Nephron progenitor cell (in vitro differentiated cells): ENCODE measurements at regions not wholly inside any gene's neighbourhood (a gene's known extent, or its start where the extent isn't known, plus 50 kb on each side); places are given as distances from the start of the nearest gene placed in this dataset.
"Not testable (repeated sequence)": the region's sequence is repeated elsewhere in the genome, so short reads cannot be mapped to it uniquely, and the experiment has no call there.

Experiments
- DNase-seq: peaks from one replicate; pipeline ENCODE4 v3.0.0; 2021
- H3K27ac Mint-ChIP-seq: 2 replicates; pipeline ENCODE4 v1.8.0; 2021; ENCODE audit warnings: mild to moderate bottlenecking, moderate library complexity, mixed read lengths
- H3K27me3 Mint-ChIP-seq: 2 replicates; pipeline ENCODE4 v1.8.0; 2021; ENCODE audit warnings: mild to moderate bottlenecking, low read depth, mixed read lengths; ENCODE audit not compliant: poor library complexity
- H3K36me3 Mint-ChIP-seq: 2 replicates; pipeline ENCODE4 v1.8.0; 2021; ENCODE audit warnings: low read depth, mixed read lengths
- H3K4me1 Mint-ChIP-seq: 2 replicates; pipeline ENCODE4 v1.8.0; 2021; ENCODE audit warnings: mixed read lengths
- H3K4me3 Mint-ChIP-seq: 2 replicates; pipeline ENCODE4 v1.8.0; 2021; ENCODE audit warnings: mild to moderate bottlenecking, moderate library complexity, mixed read lengths
- H3K9me3 Mint-ChIP-seq: 2 replicates; pipeline ENCODE4 v1.8.0; 2021; ENCODE audit warnings: mild to moderate bottlenecking, moderate library complexity, mixed read lengths
- CTCF ChIP-seq: fragments of 200-600 bp; sonication (generic); IDR thresholded peaks from 2 replicates; pipeline ENCODE4 v1.5.0; 2021; ENCODE audit warnings: antibody characterized with exemption

- Mint-ChIP-seq H3K4me1 (peaks cover 11% of the 10 kb centered on the region), H3K4me3 (no peak overlapping the region), H3K9me3 (peaks cover 22% of the 10 kb centered on the region), H3K27me3 (peaks cover under 1% of the 10 kb centered on the region), H3K36me3 (peaks cover 2% of the 10 kb centered on the region), H3K27ac (no peak overlapping the region)
- TF ChIP-seq CTCF: no peak
- DNase-seq: no peak
Observed at GRCh38 chr5:92207151-92207550, 824.0 kb upstream of the ARRDC3 start.

GRCh38 chr5:92206681-92207080 lies 823.6 kb upstream of the ARRDC3 start:
- peak overlapping the region; percentile 48 for H3K27ac Mint-ChIP-seq
- H3K4me3 Mint-ChIP-seq: no peak overlapping the region
- no peak for DNase-seq
- no peaks in the 10 kb centered on the region for H3K27me3 Mint-ChIP-seq
- no peak for TF ChIP-seq CTCF
- H3K36me3 Mint-ChIP-seq: no peaks in the 10 kb centered on the region
- peaks cover 21% of the 10 kb centered on the region for H3K9me3 Mint-ChIP-seq
- peaks cover 11% of the 10 kb centered on the region for H3K4me1 Mint-ChIP-seq

GRCh38 chr5:92199035-92199434 lies 815.9 kb upstream of the ARRDC3 start:
- H3K4me1 Mint-ChIP-seq, DNase-seq, H3K27me3 Mint-ChIP-seq, H3K4me3 Mint-ChIP-seq, H3K36me3 Mint-ChIP-seq: not testable (repeated sequence)
- Mint-ChIP-seq H3K27ac (peak overlapping the region; percentile 83), H3K9me3 (peaks cover 27% of the 10 kb centered on the region)

GRCh38 chr5:92181656-92182055 lies 798.5 kb upstream of the ARRDC3 start:
- no peaks in the 10 kb centered on the region for H3K36me3 Mint-ChIP-seq
- H3K4me3 Mint-ChIP-seq: no peak overlapping the region
- no peak overlapping the region for H3K27ac Mint-ChIP-seq
- H3K9me3 Mint-ChIP-seq: no peaks in the 10 kb centered on the region
- H3K27me3 Mint-ChIP-seq: no peaks in the 10 kb centered on the region
- H3K4me1 Mint-ChIP-seq: no peaks in the 10 kb centered on the region
- TF ChIP-seq CTCF: no peak
- DNase-seq: no peak

GRCh38 chr5:92180391-92180790 lies 797.3 kb upstream of the ARRDC3 start:
- H3K4me3 Mint-ChIP-seq: no peak overlapping the region
- DNase-seq: no peak
- H3K27ac Mint-ChIP-seq: no peak overlapping the region
- H3K27me3 Mint-ChIP-seq: no peaks in the 10 kb centered on the region
- H3K36me3 Mint-ChIP-seq: no peaks in the 10 kb centered on the region
- no peaks in the 10 kb centered on the region for H3K9me3 Mint-ChIP-seq
- no peak for TF ChIP-seq CTCF
- H3K4me1 Mint-ChIP-seq: no peaks in the 10 kb centered on the region

- Mint-ChIP-seq H3K4me3 (no peak overlapping the region), H3K27me3 (no peaks in the 10 kb centered on the region), H3K9me3 (no peaks in the 10 kb centered on the region), H3K36me3 (no peaks in the 10 kb centered on the region), H3K4me1 (no peaks in the 10 kb centered on the region), H3K27ac (no peak overlapping the region)
- no peak for TF ChIP-seq CTCF
- DNase-seq: no peak
Observed at GRCh38 chr5:92179651-92180050, 796.5 kb upstream of the ARRDC3 start.
